NOMO-1 treated with dmso at 0.1 percent for 144 hours (cell line): ENCODE measurements at regions not wholly inside any gene's neighbourhood (a gene's known extent, or its start where the extent isn't known, plus 50 kb on each side); places are given as distances from the start of the nearest gene placed in this dataset.
A peak's percentile ranks its signal among the peaks of the same experiment; 100 is the strongest.

ENCODE experiments used
- DNase-seq: peaks from one replicate; lab custom pipeline; 2025; ENCODE audit not compliant: unreplicated experiment; lab: John Stamatoyannopoulos, UW

- no peak for DNase-seq
Observed at GRCh38 chr3:159593927-159594605, 394.6 kb upstream of the IL12A start.

DNA sequence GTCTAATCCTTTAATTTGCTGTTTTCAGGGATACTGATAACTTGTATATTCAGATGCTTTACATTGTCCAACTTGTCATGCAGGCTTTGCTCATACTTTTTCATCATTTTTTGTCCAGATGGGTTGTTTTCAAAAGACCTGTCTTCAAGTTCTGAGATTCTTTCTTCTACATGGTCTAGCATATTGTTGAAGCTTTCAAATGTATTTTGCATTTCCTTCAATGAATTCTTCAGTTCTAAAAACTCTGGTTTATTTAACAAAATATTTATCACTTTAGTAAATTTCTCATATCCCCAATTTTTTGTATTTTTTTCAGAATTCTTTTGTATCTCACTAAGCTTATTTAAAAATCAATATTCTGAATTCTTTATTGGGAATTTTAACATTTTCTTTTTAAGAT lies 388.3 kb upstream of the IL12A start:
- DNase-seq: no peak

- no peak for DNase-seq
Observed at GRCh38 chr3:159604151-159604581, 384.5 kb upstream of the IL12A start.

- no peak for DNase-seq
Observed at GRCh38 chr3:159605101-159605500, 383.5 kb upstream of the IL12A start.

DNA sequence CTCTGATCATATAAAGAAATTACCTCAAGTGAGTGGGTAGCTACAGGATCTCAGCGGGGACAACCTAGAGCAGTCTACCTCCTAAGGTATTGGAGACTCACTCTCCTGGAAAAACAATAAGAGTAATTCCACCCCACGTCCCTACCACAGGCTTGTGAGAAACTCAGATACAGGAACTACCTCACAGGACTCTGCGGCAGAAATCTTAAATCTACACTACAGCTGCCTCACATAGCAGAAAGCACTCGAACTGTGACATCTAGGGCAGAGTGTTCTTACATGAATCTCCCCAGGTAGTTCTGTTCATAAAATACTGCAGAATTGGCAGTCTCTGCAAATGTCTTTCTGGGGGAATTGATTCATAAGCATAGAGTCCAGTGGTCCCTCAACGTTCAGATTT lies 382.9 kb upstream of the IL12A start:
- no peak for DNase-seq

GRCh38 chr3:159607856-159608255 lies 380.8 kb upstream of the IL12A start:
- no peak for DNase-seq

GRCh38 chr3:159608311-159608710 lies 380.3 kb upstream of the IL12A start:
- DNase-seq: no peak

DNA sequence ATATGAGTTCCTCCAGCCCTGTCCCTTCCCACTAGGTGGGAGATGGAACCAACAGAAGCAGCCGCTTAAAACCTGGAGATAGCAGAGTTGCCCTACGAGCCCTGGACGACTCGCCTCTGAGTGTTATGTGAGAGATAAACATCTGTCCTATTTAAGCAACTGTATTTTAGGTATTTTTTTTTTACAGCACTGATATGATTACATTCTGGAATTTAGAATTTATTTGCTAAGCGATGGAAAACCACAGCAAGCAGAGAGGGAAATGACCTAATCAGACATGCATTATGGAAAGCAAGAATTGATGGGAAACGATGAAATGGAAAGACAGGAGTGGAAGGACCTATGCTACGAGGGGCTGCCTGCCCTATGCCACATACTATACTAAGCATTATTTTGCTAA lies 379.0 kb upstream of the IL12A start:
- no peak for DNase-seq

- DNase-seq: no peak
Observed at GRCh38 chr3:159616234-159616825, 372.3 kb upstream of the IL12A start.

DNA sequence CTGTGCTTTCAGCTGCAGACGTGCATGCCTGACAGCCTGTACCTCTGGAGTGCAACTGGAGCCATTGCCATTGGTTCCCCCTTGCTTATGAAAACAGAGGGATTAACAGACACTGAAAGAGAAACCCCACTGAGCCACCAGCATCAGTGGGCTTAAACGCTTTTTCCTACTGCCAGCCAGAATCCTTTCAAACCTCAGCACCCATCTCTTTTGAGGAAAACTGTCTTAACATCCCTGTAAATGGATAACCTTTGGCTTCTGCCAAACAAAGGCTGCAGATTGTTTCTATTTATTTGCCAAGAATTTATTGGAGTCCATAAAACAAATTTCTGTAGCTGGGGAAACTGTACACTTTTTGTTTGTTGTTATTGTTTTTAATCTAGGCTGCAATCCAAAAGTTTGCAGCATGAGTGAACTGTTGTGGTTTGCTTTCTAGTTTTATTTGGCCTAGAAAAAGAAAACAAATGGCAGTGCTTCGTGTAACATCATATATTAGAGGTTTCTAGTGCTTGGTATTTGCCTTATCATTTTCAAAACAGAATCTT lies 369.2 kb upstream of the IL12A start:
- DNase-seq: no peak

- DNase-seq: no peak
Observed at GRCh38 chr3:159620281-159620680, 368.4 kb upstream of the IL12A start.

- DNase-seq: no peak
Observed at GRCh38 chr3:159620873-159621272, 367.8 kb upstream of the IL12A start.

GRCh38 chr3:159624616-159625015 lies 364.0 kb upstream of the IL12A start:
- DNase-seq: no peak

DNA sequence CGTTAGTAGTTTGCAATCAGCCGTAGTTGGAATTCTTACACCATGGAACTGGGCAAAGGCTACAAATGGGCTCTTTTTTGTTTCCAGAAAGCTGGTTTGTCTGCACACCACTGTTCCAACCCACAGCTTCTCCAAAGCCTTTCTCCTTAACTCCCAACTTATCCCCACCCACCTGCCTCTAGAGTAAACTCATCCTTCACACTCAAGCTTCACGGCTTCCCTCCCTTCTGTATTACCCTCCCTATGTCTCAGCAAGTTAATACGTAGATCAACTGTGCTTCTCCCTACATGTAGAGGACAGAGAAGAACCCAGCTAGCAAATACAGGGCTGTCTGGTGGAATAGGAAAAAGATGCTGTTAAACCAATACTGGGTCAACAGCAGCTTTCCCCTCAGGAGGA lies 363.0 kb upstream of the IL12A start:
- DNase-seq: no peak

GRCh38 chr3:159626598-159626997 lies 362.0 kb upstream of the IL12A start:
- DNase-seq: no peak

GRCh38 chr3:159627229-159627628 lies 361.4 kb upstream of the IL12A start:
- no peak for DNase-seq

DNA sequence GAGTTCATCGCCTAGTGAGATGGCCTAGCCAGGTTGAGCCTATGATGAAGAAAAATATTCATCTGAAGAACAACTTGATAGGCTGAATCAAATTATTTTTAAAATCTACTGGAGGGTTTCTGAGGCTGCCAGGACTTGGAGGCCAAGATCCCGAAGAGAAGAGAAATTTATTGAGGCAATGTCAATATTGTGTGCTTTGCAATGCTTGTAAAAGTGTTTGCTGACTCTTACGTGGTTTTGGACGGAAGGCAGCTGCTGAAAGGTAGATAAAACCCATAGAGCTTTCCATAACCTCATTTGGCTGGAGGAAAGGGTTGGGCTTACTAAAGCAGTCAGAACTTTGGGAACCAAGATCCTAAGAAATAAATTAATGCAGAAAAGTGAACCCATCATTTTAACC lies 361.0 kb upstream of the IL12A start:
- no peak for DNase-seq

GRCh38 chr3:159629329-159630084 lies 359.1 kb upstream of the IL12A start:
- DNase-seq: no peak

DNA sequence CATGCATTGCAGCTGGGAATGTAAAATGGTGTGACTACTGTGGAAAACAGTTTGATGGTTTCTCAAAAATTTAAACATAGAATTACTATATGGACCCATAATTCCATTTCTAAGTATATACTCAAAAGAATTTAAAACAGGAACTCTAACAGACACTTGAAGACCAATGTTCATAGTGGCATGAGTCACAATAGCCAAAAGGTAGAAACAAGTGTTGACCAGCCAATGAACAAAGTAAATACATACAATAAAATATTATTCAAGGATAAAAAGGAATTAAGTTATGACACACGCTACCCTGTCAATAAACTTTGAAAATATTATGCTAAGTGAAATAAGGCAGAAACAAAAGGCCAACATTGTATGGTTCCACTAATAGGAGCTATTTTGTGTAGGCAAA lies 357.4 kb upstream of the IL12A start:
- no peak for DNase-seq

GRCh38 chr3:159632128-159632527 lies 356.5 kb upstream of the IL12A start:
- DNase-seq: no peak

DNA sequence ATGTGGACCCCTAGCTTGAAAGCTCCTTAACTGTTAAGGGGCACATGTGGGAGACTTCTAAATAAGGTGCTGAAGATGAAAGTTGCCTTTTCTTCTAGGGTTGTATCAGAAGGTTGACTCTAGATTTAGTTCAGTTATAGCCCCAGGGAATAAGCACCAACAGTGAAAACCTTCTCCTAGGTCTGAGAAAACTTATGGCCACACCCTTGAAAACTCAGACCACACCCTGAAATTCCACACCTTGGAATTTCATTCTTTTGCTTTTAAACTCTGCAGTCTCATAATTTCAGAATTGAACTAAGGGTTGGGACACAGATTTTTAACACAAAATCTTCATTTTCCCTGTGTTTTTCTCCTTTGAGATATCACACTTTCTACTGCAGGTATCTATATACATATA lies 355.8 kb upstream of the IL12A start:
- no peak for DNase-seq

DNA sequence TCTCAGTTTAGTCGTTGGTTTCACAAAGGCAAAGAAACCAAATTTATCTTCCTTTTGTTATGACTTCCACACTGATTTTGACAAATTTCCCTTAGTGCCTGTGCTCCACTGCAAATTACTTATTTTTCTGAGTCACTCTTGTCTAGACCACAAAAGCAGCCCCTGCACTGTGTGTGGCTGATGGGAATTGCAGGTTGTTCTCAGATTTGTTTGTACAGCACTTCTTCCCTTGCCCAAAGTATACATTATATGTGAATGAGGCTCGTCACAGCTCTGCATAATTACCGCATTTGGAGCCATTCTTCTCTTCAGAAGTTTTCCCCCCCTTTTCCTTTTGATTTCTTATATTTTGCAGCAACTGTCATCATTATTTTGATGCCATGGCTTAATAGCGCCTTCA lies 354.2 kb upstream of the IL12A start:
- DNase-seq: peak; percentile 6
